ENCODE measurements at regions not wholly inside any gene's neighbourhood (a gene's known extent, or its start where the extent isn't known, plus 50 kb on each side); places are given as distances from the start of the nearest gene placed in this dataset.

DNA sequence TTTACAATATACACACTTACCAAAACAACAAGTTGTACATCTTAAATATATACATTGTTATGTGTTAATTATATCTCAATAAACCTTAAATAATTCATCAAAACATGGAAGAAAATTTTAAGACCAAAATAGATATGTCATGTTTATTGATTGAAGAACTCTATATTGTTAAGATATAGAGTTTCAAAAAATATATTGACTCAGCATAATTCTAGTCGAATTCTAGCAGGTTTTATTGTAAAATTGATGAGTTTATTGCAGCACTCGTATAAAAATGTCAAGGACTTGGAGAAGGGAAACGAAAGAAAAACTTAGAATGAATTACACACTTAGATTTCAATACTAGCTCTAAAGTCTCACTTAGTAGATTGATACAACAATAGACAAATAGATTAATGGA lies 575.4 kb upstream of the SORCS1 start:
- TF ChIP-seq Cebpa-rat (IDR thresholded peaks at IDR 0.05): no peak
- no peaks in the 10 kb centered on the region for H4K20me1 ChIP-seq
- H3K9me3 ChIP-seq: no peaks in the 10 kb centered on the region
- H3K27ac ChIP-seq: no peak overlapping the region
- H3K9ac ChIP-seq: no peak overlapping the region
- no peak overlapping the region for H3K4me2 ChIP-seq
- H3K4me1 ChIP-seq: no peaks in the 10 kb centered on the region
- no peaks in the 10 kb centered on the region for H3K27me3 ChIP-seq
- H3K4me3 ChIP-seq: no peak overlapping the region
- no peaks in the 10 kb centered on the region for H3K36me3 ChIP-seq

DNA sequence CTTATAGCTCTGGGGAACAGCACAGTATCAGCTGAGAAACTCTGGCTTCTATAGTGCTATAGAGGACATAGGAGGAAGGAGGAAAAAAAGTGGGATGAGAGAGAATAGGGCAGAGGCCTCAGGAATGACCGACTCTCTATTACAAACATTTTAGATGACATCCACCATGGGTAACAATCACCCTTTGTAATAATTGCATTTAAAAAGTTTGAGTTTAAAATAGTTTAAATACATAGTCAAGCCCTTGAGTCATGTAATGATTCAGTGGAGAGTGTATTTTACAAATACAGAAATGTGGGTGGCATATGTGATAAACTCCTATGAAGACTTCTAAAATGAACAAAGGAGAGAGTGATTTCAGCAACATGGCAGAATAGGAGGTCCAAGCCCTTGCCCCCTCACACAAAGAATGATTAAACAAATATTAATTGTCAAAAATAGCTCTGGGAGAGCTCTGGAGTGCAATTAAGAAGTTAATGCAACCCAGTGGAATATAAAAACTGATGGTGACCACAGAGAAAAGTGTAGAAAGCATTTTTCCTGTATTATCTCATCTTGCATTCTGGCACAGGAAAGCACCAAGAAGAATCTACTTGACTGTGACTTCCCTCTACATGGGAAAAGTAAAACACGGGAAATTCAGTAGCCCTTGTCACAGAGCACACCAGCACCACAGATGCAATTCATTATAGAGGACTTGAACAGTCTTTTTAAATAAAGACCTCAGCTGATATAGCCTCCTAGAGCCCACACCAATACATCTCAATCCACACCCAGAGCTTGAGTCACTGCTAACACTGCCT lies 569.0 kb upstream of the SORCS1 start:
- no peaks in the 10 kb centered on the region for H3K27me3 ChIP-seq
- no peak overlapping the region for H3K27ac ChIP-seq

DNA sequence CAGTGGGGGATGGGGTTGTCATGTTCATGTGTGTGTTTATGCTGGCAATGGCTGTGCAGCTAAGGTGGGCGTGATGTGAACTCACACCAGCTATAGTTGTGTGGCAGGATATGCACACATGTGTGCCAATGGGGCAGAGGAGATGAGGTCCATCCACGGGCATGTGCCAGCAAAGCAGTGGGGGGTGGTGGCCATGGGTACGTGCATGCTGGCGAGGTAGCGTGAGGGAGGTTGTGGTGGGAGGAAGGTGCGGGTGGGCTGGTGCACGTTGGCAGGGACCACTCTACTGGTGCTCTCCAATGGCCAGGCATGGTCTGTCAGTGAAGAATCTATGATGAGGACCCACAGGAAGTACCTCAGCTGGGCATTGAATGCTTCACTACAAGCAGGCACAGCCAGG lies 567.5 kb upstream of the SORCS1 start:
- peaks cover 10% of the 10 kb centered on the region for H3K9me3 ChIP-seq
- no peak for TF ChIP-seq Cebpa-rat (IDR thresholded peaks at IDR 0.05)
- H3K4me2 ChIP-seq: no peak overlapping the region
- no peak overlapping the region for H3K9ac ChIP-seq
- H3K4me3 ChIP-seq: no peak overlapping the region
- no peaks in the 10 kb centered on the region for H3K36me3 ChIP-seq
- H4K20me1 ChIP-seq: no peaks in the 10 kb centered on the region
- H3K27ac ChIP-seq: no peak overlapping the region
- H3K27me3 ChIP-seq: no peaks in the 10 kb centered on the region
- H3K4me1 ChIP-seq: no peaks in the 10 kb centered on the region

More for the DNA sequence above, 569.0 kb upstream of the SORCS1 start:
- no peak for TF ChIP-seq Cebpa-rat (IDR thresholded peaks at IDR 0.05)
- H3K9ac ChIP-seq: no peak overlapping the region
- H3K4me3 ChIP-seq: no peak overlapping the region
- peaks cover 10% of the 10 kb centered on the region for H3K9me3 ChIP-seq
- no peaks in the 10 kb centered on the region for H3K4me1 ChIP-seq
- no peaks in the 10 kb centered on the region for H3K36me3 ChIP-seq
- no peaks in the 10 kb centered on the region for H4K20me1 ChIP-seq
- H3K4me2 ChIP-seq: no peak overlapping the region

DNA sequence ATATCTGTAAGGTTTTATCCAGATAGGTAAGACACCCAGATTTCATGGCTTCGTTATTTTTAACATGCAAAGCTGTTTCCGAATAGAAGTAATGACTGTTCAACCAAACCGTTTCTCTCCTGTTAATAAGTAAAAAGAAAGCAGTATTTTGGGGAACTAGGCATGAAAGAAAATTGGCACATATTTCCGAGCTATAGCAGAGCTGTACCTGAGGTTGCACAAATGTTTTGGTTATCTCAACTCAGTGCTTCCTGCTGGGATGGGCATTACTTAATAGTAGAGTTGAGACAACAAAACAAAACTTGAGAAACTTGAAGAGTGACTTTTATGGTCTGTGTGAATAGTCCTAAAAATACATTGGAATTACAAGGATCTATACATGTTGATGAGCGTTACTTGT lies 564.3 kb upstream of the SORCS1 start:
- Histone ChIP-seq H4K20me1 (no peaks in the 10 kb centered on the region), H3K4me2 (no peak overlapping the region), H3K4me1 (no peaks in the 10 kb centered on the region)

DNA sequence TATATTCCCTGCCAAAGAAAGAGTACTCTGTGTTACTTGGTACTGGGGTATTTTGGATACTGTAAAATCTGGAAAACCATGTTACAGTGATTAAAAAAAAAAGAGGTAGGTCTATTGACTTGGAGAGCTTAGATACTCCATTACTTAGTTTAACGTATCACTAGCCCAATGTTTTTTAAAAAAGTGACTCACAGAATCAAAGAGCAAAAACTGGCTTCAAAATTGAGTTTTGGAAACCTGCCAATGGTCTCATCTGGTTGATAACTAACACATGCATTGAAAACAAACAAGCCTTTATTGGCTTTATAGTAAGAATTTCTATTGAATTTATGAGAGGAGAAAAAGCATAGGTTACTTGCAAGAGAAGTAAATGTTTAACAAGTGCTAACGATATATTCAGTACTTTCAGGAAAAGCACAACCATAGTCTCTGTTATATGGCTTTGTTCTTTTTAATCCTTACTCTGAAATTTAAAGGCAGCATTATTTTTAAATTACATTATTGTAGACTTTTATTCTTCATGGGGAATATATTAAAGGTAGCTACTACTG lies 563.3 kb upstream of the SORCS1 start:
- no peaks in the 10 kb centered on the region for H3K36me3 ChIP-seq
- no peaks in the 10 kb centered on the region for H4K20me1 ChIP-seq
- H3K4me2 ChIP-seq: no peak overlapping the region
- H3K9ac ChIP-seq: no peak overlapping the region
- H3K4me1 ChIP-seq: no peaks in the 10 kb centered on the region
- H3K4me3 ChIP-seq: no peak overlapping the region
- H3K27ac ChIP-seq: no peak overlapping the region
- no peak for TF ChIP-seq Cebpa-rat (IDR thresholded peaks at IDR 0.05)
- H3K9me3 ChIP-seq: no peaks in the 10 kb centered on the region
- H3K27me3 ChIP-seq: no peaks in the 10 kb centered on the region

More for the DNA sequence above, 564.3 kb upstream of the SORCS1 start:
- H3K27me3 ChIP-seq: no peaks in the 10 kb centered on the region
- H3K4me3 ChIP-seq: no peak overlapping the region
- no peak overlapping the region for H3K27ac ChIP-seq
- no peak for TF ChIP-seq Cebpa-rat (IDR thresholded peaks at IDR 0.05)
- H3K9me3 ChIP-seq: peaks cover under 1% of the 10 kb centered on the region; the same call in 1 of the 2 replicates
- no peak overlapping the region for H3K9ac ChIP-seq
- H3K36me3 ChIP-seq: no peaks in the 10 kb centered on the region

DNA sequence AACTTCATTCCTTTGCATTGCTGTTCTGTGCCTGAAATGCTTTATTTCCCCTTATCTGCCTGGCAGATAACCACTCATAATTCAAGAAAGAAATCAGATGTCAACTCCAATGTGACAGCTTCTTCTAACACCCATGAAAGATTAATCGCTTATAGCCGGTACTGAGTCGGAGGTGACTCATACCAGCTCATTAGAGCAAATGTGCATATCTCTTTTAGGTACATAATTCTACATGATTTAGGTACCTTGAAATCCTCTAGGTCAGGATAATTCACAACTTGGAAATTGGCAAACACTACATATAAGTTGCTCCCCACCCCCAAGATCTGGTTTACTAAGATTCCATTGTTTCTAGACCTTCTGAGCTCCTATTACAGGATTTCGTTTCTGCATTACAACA lies 554.4 kb upstream of the SORCS1 start:
- no peaks in the 10 kb centered on the region for H3K4me1 ChIP-seq
- no peak overlapping the region for H3K4me2 ChIP-seq
- H3K36me3 ChIP-seq: no peaks in the 10 kb centered on the region
- no peak for TF ChIP-seq Cebpa-rat (IDR thresholded peaks at IDR 0.05)
- no peaks in the 10 kb centered on the region for H3K9me3 ChIP-seq
- no peak overlapping the region for H3K9ac ChIP-seq
- no peak overlapping the region for H3K27ac ChIP-seq
- H3K4me3 ChIP-seq: no peak overlapping the region
- H4K20me1 ChIP-seq: no peaks in the 10 kb centered on the region
- no peaks in the 10 kb centered on the region for H3K27me3 ChIP-seq

DNA sequence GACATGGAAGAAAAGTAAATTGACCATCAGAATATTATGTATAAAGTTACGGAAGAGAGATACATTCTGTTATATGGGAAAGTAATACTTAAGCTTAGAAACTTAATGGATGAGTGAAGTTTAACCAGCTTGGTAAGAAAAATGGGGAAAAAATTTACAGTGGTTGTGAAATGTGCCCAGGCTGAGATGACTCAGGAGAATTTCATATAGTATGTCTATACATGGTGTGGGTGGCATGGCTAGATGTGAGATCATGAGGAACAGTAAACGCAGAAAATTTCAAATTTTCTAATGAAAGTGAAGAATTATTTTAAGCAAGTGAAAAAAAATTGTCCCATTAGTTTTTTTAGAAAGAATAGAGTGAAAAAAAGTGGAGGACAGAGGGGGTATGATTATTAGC lies 552.5 kb upstream of the SORCS1 start:
- no peak for TF ChIP-seq Cebpa-rat (IDR thresholded peaks at IDR 0.05)
- H3K4me2 ChIP-seq: no peak overlapping the region

DNA sequence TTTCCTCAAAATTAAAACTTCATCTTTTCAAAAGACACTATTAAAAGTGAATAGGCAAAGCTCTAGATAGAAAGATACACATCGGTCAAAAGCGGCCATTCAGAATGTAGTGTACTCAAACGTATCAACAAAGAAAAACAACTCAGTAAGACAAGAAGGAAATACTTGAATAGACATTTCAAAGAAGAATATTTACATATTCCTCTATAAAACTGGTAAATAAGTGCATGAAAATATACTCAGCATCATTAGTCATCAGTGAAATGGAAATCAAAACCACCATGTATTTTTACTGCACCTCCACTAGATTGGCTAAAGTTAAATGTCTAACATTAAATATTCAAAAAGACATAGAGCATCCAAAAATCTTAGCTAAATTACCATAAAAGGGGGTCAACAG lies 551.1 kb upstream of the SORCS1 start:
- H3K4me3 ChIP-seq: no peak overlapping the region
- H4K20me1 ChIP-seq: no peaks in the 10 kb centered on the region
- no peaks in the 10 kb centered on the region for H3K4me1 ChIP-seq
- TF ChIP-seq Cebpa-rat (IDR thresholded peaks at IDR 0.05): no peak
- no peaks in the 10 kb centered on the region for H3K9me3 ChIP-seq
- no peak overlapping the region for H3K9ac ChIP-seq
- H3K27me3 ChIP-seq: no peaks in the 10 kb centered on the region
- no peaks in the 10 kb centered on the region for H3K36me3 ChIP-seq
- H3K27ac ChIP-seq: no peak overlapping the region
- H3K4me2 ChIP-seq: no peak overlapping the region

More for the DNA sequence above, 552.5 kb upstream of the SORCS1 start:
- no peak overlapping the region for H3K27ac ChIP-seq
- H3K9me3 ChIP-seq: no peaks in the 10 kb centered on the region
- H3K36me3 ChIP-seq: no peaks in the 10 kb centered on the region
- H3K4me1 ChIP-seq: no peaks in the 10 kb centered on the region
- no peaks in the 10 kb centered on the region for H3K27me3 ChIP-seq
- no peaks in the 10 kb centered on the region for H4K20me1 ChIP-seq
- H3K9ac ChIP-seq: no peak overlapping the region
- H3K4me3 ChIP-seq: no peak overlapping the region

DNA sequence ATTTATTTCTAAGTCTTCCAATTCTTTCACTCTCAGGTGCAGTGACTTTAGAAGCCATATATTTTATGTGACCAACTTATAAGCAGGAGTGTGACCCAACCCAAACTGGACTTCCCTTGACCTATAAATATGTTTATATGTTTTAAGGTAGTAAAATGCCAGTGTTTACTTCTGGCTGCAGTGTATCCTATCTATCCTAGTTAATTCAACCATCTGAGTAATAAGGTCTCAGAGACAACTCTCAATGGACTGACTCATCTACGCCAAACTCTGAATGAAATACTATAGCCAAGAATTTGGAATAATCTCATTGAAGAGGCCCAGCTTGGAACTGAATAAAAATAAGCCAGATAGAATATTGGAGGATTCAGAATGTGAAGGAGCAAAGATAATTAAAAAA lies 544.5 kb upstream of the SORCS1 start:
- no peak for TF ChIP-seq Cebpa-rat (IDR thresholded peaks at IDR 0.05)

DNA sequence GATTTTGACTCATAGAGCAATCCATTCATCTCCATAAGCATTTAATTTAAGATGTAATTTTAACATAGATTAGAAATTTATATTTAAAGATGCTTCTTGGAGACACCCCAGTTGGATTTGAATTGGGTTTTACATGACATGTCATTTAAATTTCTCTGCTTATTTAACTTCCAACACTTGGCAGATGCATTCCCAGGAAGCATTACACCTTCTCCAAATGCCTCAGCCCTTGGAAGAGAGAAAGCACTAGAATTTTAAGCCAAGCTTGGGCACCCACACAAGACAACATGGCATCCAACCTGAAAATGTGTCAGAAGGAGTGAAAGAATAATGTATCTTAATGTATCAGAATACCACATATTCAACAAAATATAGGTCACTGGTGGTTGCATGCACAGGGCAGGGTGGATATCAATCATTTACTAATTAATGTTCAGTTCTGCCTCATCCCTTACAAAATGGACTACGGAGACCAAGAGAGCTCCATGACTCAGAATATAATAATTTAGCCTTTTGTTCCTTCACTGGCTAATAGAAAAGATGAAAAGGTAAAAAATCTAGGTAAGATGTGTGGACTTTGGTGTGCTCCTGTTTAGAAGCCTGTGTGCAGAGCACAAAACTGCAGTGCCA lies 541.7 kb upstream of the SORCS1 start:
- H3K4me2 ChIP-seq: no peak overlapping the region
- H3K9me3 ChIP-seq: no peaks in the 10 kb centered on the region
- TF ChIP-seq Cebpa-rat (IDR thresholded peaks at IDR 0.05): no peak
- no peak overlapping the region for H3K9ac ChIP-seq
- H3K4me3 ChIP-seq: no peak overlapping the region
- H3K27me3 ChIP-seq: no peaks in the 10 kb centered on the region
- no peaks in the 10 kb centered on the region for H4K20me1 ChIP-seq
- H3K27ac ChIP-seq: no peak overlapping the region
- H3K36me3 ChIP-seq: no peaks in the 10 kb centered on the region
- no peaks in the 10 kb centered on the region for H3K4me1 ChIP-seq

More for the DNA sequence above, 544.5 kb upstream of the SORCS1 start:
- H3K4me1 ChIP-seq: no peaks in the 10 kb centered on the region
- H3K4me2 ChIP-seq: no peak overlapping the region
- H3K36me3 ChIP-seq: no peaks in the 10 kb centered on the region
- H3K27me3 ChIP-seq: no peaks in the 10 kb centered on the region
- no peaks in the 10 kb centered on the region for H3K9me3 ChIP-seq
- H4K20me1 ChIP-seq: no peaks in the 10 kb centered on the region
- no peak overlapping the region for H3K9ac ChIP-seq
- no peak overlapping the region for H3K27ac ChIP-seq
- no peak overlapping the region for H3K4me3 ChIP-seq
